Activated naive CD4-positive, alpha-beta T cell (primary cell): ENCODE measurements at regions not wholly inside any gene's neighbourhood (a gene's known extent, or its start where the extent isn't known, plus 50 kb on each side); places are given as distances from the start of the nearest gene placed in this dataset.
A peak's percentile ranks its signal among the peaks of the same experiment; 100 is the strongest.
"Not testable (repeated sequence)": the region's sequence is repeated elsewhere in the genome, so short reads cannot be mapped to it uniquely, and the experiment has no call there.

Source experiments
- DNase-seq, 4 experiments: peaks; one replicate each; lab custom pipeline; 2025; lab: John Stamatoyannopoulos, UW

DNA sequence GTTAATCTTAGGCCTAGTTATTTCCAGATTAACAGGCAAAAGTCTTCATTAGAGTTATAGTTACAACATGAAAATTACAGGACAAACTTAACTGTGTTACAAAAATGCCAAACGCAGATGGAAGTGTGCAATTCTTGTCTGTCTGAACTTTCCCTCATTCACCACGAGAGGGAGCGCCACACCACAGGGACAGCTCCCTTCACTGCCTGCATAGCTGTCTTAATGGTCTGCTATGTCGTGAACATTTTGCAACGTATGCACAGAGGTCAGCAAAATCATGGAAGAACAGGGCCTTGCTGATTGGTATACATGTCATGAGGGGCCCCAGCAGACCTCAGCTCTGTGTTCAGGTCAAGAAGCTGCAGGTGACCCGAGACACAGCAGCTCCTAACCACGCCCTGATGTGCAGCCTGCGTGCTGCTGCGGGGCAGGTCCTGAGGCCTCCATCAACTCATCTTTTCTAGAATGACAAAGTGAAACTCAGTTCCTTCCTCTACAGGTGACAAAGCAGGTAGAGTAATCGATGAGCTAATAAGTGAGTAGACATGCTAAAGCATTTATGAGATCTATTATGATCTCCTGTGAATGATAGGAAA is 78.8 kb upstream of the ATP8B1 start:
- DNase-seq = peak in 3 of 4 experiments; percentile 2 to 15 (median 11)

- not testable (repeated sequence) for DNase-seq
These were observed 76.8 kb upstream of the ATP8B1 start for GRCh38 chr18:57879924-57880323.

- no peak for DNase-seq
These were observed 66.1 kb upstream of the ATP8B1 start for GRCh38 chr18:57869221-57869620.

DNA sequence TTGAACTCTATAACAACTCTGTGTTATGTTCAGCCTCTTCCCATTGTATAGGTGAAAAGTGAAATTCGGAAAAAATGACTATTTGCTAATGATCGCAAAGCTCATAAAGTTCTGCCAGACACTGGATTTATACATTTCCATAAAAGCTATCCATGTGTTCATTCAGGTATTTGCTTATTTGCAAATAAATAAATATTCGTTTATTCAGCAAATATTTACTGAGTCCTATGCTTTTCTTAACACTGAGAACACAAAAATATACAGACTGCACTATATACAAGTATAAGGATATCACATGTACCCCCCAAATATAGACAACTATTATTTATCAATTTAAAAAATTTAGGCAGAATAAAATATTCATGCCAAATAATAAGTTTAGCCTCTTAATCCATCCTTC is 63.2 kb upstream of the ATP8B1 start:
- DNase-seq = no peak

DNA sequence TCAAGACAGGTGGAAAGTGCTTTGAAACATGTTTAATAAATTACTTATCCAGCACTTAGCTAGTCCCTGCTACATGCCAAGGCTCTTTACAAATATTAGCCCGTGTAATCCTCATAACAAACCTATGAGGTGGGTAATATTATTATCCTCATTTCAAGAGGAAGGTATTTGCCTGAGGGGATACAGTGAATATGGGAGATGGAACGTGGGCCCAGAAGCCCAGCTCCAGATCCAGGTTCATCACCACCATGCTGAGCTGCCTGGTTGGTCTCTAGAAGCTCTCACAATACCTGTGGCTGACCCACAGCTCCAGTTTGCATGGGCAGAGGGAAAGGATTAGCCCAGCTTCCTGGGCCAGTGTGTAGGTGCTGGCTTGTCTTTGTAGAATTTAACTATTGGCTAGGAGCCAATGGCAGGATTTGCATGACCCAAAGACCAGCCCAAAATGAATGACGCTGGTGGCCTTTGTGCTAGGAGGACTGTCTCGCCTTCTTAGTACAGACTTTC is 61.6 kb upstream of the ATP8B1 start:
- no peak for DNase-seq

- DNase-seq = no peak
These were observed 60.6 kb upstream of the ATP8B1 start for GRCh38 chr18:57863706-57864105.

DNA sequence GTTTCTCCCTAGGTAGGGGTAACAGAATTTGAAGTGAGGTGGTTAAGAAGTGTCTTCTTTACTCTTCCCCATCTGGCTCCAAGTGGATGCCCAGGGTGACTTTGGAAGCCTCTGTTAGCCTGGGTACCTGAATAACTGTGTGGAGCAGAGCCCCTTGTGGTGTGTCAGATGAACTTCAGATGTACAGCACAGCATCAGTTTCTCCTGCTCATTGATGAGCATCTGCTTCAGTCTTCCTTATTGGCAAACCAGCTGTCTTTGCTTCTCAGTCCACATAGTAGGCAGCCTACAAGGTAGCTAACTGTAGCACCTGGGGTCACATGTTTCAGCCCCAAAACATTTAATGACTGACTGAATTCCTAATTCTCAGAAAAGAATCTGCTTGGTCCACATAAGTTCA is 56.2 kb upstream of the ATP8B1 start:
- no peak for DNase-seq

GRCh38 chr18:57856557-57857280 is 53.6 kb upstream of the ATP8B1 start:
- no peak for DNase-seq

DNA sequence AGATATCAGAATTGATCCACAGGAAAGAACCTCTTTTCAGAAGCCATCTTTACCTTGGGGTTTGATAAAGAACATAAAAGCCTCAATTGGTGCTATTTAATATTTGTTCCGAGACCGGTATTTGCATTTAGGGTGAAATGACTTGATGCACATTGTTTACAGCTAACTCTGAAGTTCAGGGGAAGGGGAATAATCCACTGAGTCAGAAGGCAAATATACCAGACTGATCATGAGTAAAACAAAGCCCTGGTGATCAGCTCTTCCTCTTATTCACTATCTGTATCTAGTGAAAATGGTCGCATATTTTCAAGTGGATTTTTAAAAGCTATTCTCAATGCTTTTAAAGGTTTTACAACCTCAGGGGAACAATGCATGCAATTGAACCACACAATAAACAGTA is 53.0 kb upstream of the ATP8B1 start:
- no peak for DNase-seq

DNA sequence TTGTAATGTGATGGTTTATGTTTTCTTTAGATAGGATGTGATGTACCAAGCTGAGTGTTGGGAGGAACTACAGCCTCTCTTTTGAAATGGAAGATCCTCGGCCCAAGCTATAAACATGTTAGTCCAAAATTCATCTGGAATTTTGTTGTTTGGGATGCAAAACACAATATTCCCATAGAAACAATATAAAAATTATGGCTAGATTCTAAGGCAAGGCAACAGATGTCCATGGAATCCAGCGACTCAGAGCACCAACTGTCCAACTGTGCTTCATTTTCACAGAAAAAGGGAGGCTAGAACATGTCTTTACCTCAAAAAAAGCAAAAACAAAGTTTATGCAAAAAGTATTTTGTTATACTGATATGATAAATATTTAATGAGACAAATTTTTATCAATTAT is 52.4 kb upstream of the ATP8B1 start:
- DNase-seq = no peak

DNA sequence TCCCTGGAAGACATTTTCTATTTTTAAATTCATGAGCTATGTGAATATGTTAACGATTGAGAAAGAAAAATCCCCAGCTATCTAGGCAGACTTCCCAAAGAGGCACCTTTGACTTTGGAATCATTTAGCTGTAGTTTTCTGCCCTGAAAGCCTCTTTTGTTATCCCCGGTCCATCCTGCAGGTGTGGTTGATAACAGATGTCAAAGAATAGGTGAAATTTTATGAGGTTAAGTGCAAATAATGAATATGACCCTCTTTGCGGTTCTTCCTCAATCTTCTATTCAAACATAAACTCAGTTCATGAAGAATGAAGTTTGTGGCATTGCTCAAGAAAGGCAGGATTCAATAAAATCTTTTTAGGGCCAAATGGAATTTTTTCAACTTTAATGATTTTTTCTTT is 51.6 kb upstream of the ATP8B1 start:
- no peak for DNase-seq

DNA sequence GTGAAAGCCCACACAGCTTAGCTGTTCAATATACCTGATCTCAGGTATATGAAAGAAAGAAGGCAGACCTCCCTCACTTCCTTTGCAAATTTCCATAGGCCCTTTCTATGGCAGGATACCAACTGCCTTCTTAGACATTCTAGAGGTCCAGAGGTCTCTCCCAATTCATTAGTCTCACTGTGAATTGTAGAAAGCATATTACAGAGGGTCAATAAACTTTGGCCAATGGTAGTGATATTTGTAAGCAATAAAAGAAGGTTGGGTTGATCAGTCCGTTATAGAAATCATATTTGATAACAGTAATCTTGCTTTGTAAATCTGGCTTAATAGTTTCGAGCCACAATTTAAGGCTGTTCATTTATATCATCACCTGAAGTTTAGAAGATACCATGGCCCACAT is 50.7 kb upstream of the ATP8B1 start:
- DNase-seq = no peak

DNA sequence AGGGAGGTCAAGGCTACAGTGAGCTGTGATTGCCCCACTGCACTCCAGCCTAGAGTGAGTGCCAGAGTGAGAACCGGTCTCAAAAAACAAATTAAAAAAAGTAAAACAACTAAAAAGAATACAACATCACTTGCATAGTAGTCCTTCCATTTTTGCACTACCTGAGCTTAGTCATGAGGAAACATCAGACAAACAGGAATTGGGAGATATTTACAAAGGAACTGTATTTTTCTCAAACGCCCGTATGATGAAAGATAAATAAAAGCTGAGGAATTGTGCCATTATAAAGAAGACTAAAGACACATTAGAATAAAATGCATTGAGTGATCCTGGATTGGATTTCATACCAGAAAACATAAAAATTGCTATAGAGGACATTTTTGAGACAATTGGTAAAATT is 50.0 kb upstream of the ATP8B1 start:
- no peak for DNase-seq
